ENCODE measurements at regions not wholly inside any gene's neighbourhood (a gene's known extent, or its start where the extent isn't known, plus 50 kb on each side); places are given as distances from the start of the nearest gene placed in this dataset.

DNA sequence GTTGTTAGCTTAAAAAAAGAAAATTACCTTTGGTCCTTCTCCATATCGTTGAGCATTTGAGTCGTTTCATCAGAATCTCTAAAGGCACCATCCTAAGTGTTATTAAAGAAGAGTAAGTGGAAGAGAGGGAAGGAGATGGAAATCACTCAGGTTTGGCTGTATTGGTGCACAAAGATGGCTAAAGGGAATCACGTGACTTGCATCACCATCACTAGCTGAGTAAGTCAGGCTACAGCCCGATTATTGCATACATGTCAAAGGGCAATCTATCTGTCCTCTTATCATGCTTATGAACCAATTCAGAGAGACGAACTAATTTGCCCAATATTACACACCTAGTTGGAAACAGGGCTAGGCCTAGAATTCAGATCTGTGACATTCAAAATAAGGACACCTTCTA, 137.6 kb downstream of the CMPK2 start:
- CTCF ChIA-PET (ENCODE audit: partially characterized antibody): interaction anchor here (1.2 kb wide), 2 partner anchors 23 to 25 kb away, joined by 3 to 4 read pairs; no protein-coding TSS in a partner anchor
- H3K18ac ChIP-seq (ENCODE audit: extremely low read depth, low read length): no peak overlapping the region
- H4K20me1 ChIP-seq (replicated peaks in 1 of 2; ENCODE audit: control insufficient read depth in 1 of 2, insufficient read depth in 2 of 2, low read length in 2 of 2): no peaks in the 10 kb centered on the region
- no peak overlapping the region for H3K56ac ChIP-seq (replicated peaks; ENCODE audit: insufficient read length, low read depth, low read length)
- H3K36me3 ChIP-seq (ENCODE audit: control insufficient read depth in 2 of 4, insufficient read depth in 4 of 4, low read length in 3 of 4): no peaks in the 10 kb centered on the region
- no peak overlapping the region for H2BK12ac ChIP-seq (ENCODE audit: low read depth, low read length)
- no peak overlapping the region for H3K23ac ChIP-seq (ENCODE audit: insufficient read length)
- H2BK5ac ChIP-seq (ENCODE audit: low read depth, low read length): no peak overlapping the region
- DNase-seq (ENCODE audit: low read depth in 1 of 2, low spot score in 2 of 2): no peak
- no peak overlapping the region for H2BK20ac ChIP-seq (ENCODE audit: low read length)
- 0 out of 4 replicates have a peak, but pooled peaks cover 0 to 3% of the 10 kb centered on the region in 2 experiments for H3K9me3 ChIP-seq (ENCODE audit: insufficient read depth in 2 of 2, low read depth in 1 of 2, low read length in 1 of 2)
- peaks cover 0 to 3% (median 0%) of the 10 kb centered on the region in 4 experiments; a peak in 1 of 7 replicates for H3K4me1 ChIP-seq (replicated peaks in 1 of 4; ENCODE audit: control insufficient read depth in 3 of 4, insufficient read depth in 4 of 4, low read length in 3 of 4)
- no peak overlapping the region for H2AK5ac ChIP-seq (ENCODE audit: low read depth, low read length)
- H3K27me3 ChIP-seq (replicated peaks in 1 of 4; ENCODE audit: control insufficient read depth in 3 of 4, extremely low read depth in 1 of 4, insufficient read depth in 3 of 4, low read length in 3 of 4): no peaks in the 10 kb centered on the region
- H4K91ac ChIP-seq (replicated peaks; ENCODE audit: insufficient read length, low read length): no peak overlapping the region
- H4K5ac ChIP-seq (ENCODE audit: insufficient read length, low read depth, low read length): no peak overlapping the region
- no peak overlapping the region for H3K27ac ChIP-seq (ENCODE audit: low read depth, low read length)
- no peak overlapping the region for H3K4me2 ChIP-seq (ENCODE audit: insufficient read depth in 1 of 2, low read depth in 2 of 2, low read length in 2 of 2)
- POLR2A ChIA-PET (ENCODE audit: partially characterized antibody): no interaction called here
- H2AFZ ChIP-seq (ENCODE audit: low read length): no peak overlapping the region
- FAIRE-seq: no peak
- H3K79me2 ChIP-seq (ENCODE audit: control insufficient read depth in 1 of 2, insufficient read depth in 2 of 2, low read length in 2 of 2): no peaks in the 10 kb centered on the region
- no peaks in the 10 kb centered on the region for H3K79me1 ChIP-seq (ENCODE audit: low read depth, low read length)
- H2BK15ac ChIP-seq (ENCODE audit: low read length): no peak overlapping the region
- no peak overlapping the region for H3K4me3 ChIP-seq (ENCODE audit: extremely low read depth in 1 of 4, insufficient read depth in 2 of 4, low read depth in 3 of 4, low read length in 4 of 4)
- no peak overlapping the region for H3K9ac ChIP-seq (replicated peaks in 1 of 4; ENCODE audit: extremely low read depth in 1 of 4, low read depth in 3 of 4, low read length in 3 of 4)
- no peak overlapping the region for H4K8ac ChIP-seq (ENCODE audit: extremely low read depth, insufficient read depth, low read length)
- no peaks in the 10 kb centered on the region for H3K23me2 ChIP-seq (ENCODE audit: low read depth, low read length)
- H2BK120ac ChIP-seq (replicated peaks; ENCODE audit: low read depth, low read length): no peak overlapping the region
- no peak overlapping the region for H3K4ac ChIP-seq (replicated peaks; ENCODE audit: insufficient read length, low read depth, low read length)
- 86% methylated on average over 5 of the region's 5 CpGs; no CpG with 5 or more reads in 1 of the 2 experiments for WGBS, 2 experiments (ENCODE audit: extremely low coverage in 1 of 2, insufficient coverage in 1 of 2, insufficient read length in 1 of 2, insufficient replicate concordance in 2 of 2, low coverage in 1 of 2, low lambda C conversion rate in 2 of 2, missing lambda C conversion rate in 1 of 2)
- no peak overlapping the region for H3K14ac ChIP-seq (ENCODE audit: insufficient read length)
- TF ChIP-seq TCF12 (IDR thresholded peaks at IDR 0.05; ENCODE audit: low read depth, low read length): no peak
- no peak for TF ChIP-seq TEAD4 (IDR thresholded peaks at IDR 0.05; ENCODE audit: low read depth, low read length)
- TF ChIP-seq, protein P1, sequence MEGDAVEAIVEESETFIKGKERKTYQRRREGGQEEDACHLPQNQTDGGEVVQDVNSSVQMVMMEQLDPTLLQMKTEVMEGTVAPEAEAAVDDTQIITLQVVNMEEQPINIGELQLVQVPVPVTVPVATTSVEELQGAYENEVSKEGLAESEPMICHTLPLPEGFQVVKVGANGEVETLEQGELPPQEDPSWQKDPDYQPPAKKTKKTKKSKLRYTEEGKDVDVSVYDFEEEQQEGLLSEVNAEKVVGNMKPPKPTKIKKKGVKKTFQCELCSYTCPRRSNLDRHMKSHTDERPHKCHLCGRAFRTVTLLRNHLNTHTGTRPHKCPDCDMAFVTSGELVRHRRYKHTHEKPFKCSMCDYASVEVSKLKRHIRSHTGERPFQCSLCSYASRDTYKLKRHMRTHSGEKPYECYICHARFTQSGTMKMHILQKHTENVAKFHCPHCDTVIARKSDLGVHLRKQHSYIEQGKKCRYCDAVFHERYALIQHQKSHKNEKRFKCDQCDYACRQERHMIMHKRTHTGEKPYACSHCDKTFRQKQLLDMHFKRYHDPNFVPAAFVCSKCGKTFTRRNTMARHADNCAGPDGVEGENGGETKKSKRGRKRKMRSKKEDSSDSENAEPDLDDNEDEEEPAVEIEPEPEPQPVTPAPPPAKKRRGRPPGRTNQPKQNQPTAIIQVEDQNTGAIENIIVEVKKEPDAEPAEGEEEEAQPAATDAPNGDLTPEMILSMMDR (IDR thresholded peaks at IDR 0.05; ENCODE audit: control extremely low read depth in 1 of 3, insufficient read depth in 1 of 3, low read depth in 1 of 3, low read length in 3 of 3): no peak
- TF ChIP-seq YY1 (IDR thresholded peaks at IDR 0.05; ENCODE audit: low read depth, low read length): no peak
- no peak for TF ChIP-seq JUND (IDR thresholded peaks at IDR 0.05; ENCODE audit: low read length)
- TF ChIP-seq, protein P2, sequence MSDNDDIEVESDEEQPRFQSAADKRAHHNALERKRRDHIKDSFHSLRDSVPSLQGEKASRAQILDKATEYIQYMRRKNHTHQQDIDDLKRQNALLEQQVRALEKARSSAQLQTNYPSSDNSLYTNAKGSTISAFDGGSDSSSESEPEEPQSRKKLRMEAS (IDR thresholded peaks at IDR 0.05): no peak
- no peak for TF ChIP-seq MAFK (IDR thresholded peaks at IDR 0.05; ENCODE audit: low read depth, low read length)
- TF ChIP-seq TBP (IDR thresholded peaks at IDR 0.05; ENCODE audit: low read depth, low read length): no peak
- no peak for TF ChIP-seq BCL11A (IDR thresholded peaks at IDR 0.05; ENCODE audit: low read depth in 2 of 2, low read length in 2 of 2)
- TF ChIP-seq CHD1 (IDR thresholded peaks at IDR 0.05; ENCODE audit: low read depth, low read length): no peak
- no peak for TF ChIP-seq SUZ12 (IDR thresholded peaks at IDR 0.05; ENCODE audit: low read length)
- TF ChIP-seq, protein P3, sequence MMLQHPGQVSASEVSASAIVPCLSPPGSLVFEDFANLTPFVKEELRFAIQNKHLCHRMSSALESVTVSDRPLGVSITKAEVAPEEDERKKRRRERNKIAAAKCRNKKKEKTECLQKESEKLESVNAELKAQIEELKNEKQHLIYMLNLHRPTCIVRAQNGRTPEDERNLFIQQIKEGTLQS (IDR thresholded peaks at IDR 0.05; ENCODE audit: insufficient read depth, low read depth, low read length): no peak

Data from H1 (cell line).